Renal cortex interstitium (tissue), 11 donors: ENCODE measurements at regions not wholly inside any gene's neighbourhood (a gene's known extent, or its start where the extent isn't known, plus 50 kb on each side); places are given as distances from the start of the nearest gene placed in this dataset.

Experiments used
- DNase-seq, 11 donors: peaks; one replicate each; pipeline ENCODE4 v3.0.0-alpha.2; 2013; ENCODE audit warnings: low read depth in 9 of 11, low spot score in 4 of 11; ENCODE audit errors: extremely low read depth in 1 of 11

GRCh38 chr2:2947406-2947805 is 430.2 kb downstream of the EIPR1 start:
- no peak for DNase-seq

- DNase-seq: no peak
Observed at GRCh38 chr2:2942906-2943305, 434.7 kb downstream of the EIPR1 start.

GRCh38 chr2:2942225-2942624 is 435.4 kb downstream of the EIPR1 start:
- DNase-seq: no peak

GRCh38 chr2:2941205-2941604 is 436.4 kb downstream of the EIPR1 start:
- peak in 10 of 11 donors; percentile 15 to 70 (median 51) for DNase-seq

GRCh38 chr2:2940702-2941101 is 436.9 kb downstream of the EIPR1 start:
- no peak for DNase-seq

- no peak for DNase-seq
Observed at GRCh38 chr2:2940061-2940460, 437.6 kb downstream of the EIPR1 start.

- DNase-seq: no peak
Observed at GRCh38 chr2:2939078-2939795, 438.4 kb downstream of the EIPR1 start.

GRCh38 chr2:2938481-2938880 is 439.1 kb downstream of the EIPR1 start:
- no peak for DNase-seq

- no peak for DNase-seq
Observed at GRCh38 chr2:2935445-2936149, 442.0 kb downstream of the EIPR1 start.

- peak in 9 of 11 donors; percentile 8 to 42 (median 26) for DNase-seq
Observed at GRCh38 chr2:2933426-2933825, 444.2 kb downstream of the EIPR1 start.

- no peak for DNase-seq
Observed at GRCh38 chr2:2932692-2933305, 444.8 kb downstream of the EIPR1 start.

GRCh38 chr2:2932189-2932588 is 445.4 kb downstream of the EIPR1 start:
- DNase-seq: no peak

- DNase-seq: no peak
Observed at GRCh38 chr2:2931318-2932075, 446.1 kb downstream of the EIPR1 start.

GRCh38 chr2:2930841-2931240 is 446.8 kb downstream of the EIPR1 start:
- DNase-seq: no peak

GRCh38 chr2:2926858-2927175 is 450.8 kb downstream of the EIPR1 start:
- no peak for DNase-seq

GRCh38 chr2:2926009-2926857 is 451.4 kb downstream of the EIPR1 start:
- DNase-seq: no peak

- DNase-seq: no peak
Observed at GRCh38 chr2:2922156-2922555, 455.5 kb downstream of the EIPR1 start.

GRCh38 chr2:2921011-2921720 is 456.5 kb downstream of the EIPR1 start:
- no peak for DNase-seq
